ENCODE measurements at regions not wholly inside any gene's neighbourhood (a gene's known extent, or its start where the extent isn't known, plus 50 kb on each side); places are given as distances from the start of the nearest gene placed in this dataset.

DNA sequence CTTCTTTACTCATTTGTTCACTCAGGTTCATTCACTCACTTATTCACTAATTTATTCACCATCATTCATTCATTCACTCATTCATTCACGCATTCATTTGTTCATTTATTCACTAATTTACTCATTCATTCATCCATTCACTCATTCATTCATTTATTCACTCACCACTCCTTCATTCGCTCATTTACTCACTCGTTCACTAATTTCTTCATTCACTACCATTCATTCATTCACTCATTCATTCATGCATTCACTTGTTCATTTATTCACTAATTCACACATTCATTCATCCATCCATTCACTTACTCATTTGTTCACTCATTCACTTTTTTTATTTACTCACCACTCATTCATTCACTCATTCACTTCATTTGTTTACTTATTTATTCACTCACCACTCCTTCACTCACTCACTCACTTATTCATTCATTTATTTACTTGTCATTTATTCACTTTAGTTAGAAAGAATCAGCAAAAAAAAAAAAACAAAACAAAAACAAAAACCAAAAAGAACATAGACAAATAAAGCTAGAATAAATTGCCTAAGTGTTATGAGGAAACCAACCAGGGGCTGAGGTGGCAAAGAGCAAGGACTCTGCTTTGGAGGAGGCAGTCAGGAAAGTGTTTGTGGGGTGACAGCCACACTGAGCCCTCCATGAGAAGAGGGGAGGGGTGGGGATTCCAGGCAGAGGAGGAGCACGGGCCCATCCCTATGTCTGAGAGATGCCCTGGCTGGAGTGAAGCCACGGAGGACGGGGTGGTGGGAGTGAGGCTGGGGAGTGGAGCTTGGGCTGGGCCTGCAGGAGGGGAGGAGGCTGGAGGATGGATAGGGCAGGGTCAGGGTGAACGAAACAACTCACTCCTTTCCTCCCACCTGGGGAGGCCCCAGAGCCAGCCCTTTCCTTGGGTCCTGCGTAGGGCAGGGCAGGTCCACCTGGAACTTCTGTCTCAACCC, 129.2 kb upstream of the WNT4 start:
- TF ChIP-seq CTCF (IDR thresholded peaks at IDR 0.05; ENCODE audit: low read depth, low read length, poor library complexity, severe bottlenecking) (no peak), EZH2phosphoT487 (IDR thresholded peaks at IDR 0.05; ENCODE audit: borderline replicate concordance, low read length) (no peak)
